ENCODE measurements at regions not wholly inside any gene's neighbourhood (a gene's known extent, or its start where the extent isn't known, plus 50 kb on each side); places are given as distances from the start of the nearest gene placed in this dataset.

DNA sequence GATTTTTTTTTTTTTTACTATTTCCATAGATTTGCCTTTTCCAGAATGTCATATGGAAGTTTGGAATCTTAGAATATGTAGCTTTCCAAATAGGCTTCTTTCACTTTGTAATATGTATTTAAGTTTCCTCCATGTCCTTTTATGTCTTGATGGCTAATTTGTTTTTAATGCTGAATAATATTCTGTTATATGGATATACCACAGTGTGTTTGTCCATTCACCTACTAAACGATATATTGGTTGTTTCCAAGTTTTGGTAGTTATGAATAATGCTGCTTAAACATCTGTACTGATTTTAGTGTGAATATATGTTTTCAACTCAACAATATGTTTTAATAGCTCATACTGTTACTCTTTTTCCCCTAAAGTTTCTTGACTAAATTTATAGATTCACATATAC is 669.8 kb upstream of the PCDH15 start:
- H3K9me3 ChIP-seq (ENCODE audit: control insufficient read depth in 2 of 2, low read length in 2 of 2) = no peaks in the 10 kb centered on the region
- no peak overlapping the region for H3K9ac ChIP-seq (ENCODE audit: low read length in 2 of 2)

GRCh38 chr10:55466806-55467504 is 665.9 kb upstream of the PCDH15 start:
- H3K9ac ChIP-seq (ENCODE audit: low read length in 2 of 2) = no peak overlapping the region
- no peaks in the 10 kb centered on the region for H3K27me3 ChIP-seq (ENCODE audit: control insufficient read depth in 1 of 2, insufficient read depth in 2 of 2, low read length in 2 of 2)
- no peaks in the 10 kb centered on the region for H3K4me1 ChIP-seq (ENCODE audit: control insufficient read depth, insufficient read depth, low read length)
- no peak overlapping the region for H3K4me3 ChIP-seq (ENCODE audit: low read length in 2 of 2)
- H3K36me3 ChIP-seq (ENCODE audit: control insufficient read depth in 2 of 2, insufficient read depth in 2 of 2, low read length in 2 of 2) = no peaks in the 10 kb centered on the region
- H3K9me3 ChIP-seq (ENCODE audit: control insufficient read depth in 2 of 2, low read length in 2 of 2) = no peaks in the 10 kb centered on the region
- H3K27ac ChIP-seq (ENCODE audit: low read length) = no peak overlapping the region

More for the DNA sequence above, 669.8 kb upstream of the PCDH15 start:
- H3K36me3 ChIP-seq (ENCODE audit: control insufficient read depth in 2 of 2, insufficient read depth in 2 of 2, low read length in 2 of 2) = no peaks in the 10 kb centered on the region
- H3K27ac ChIP-seq (ENCODE audit: low read length) = no peak overlapping the region
- H3K27me3 ChIP-seq (ENCODE audit: control insufficient read depth in 1 of 2, insufficient read depth in 2 of 2, low read length in 2 of 2) = no peaks in the 10 kb centered on the region
- no peak overlapping the region for H3K4me3 ChIP-seq (ENCODE audit: low read length in 2 of 2)
- H3K4me1 ChIP-seq (ENCODE audit: control insufficient read depth, insufficient read depth, low read length) = no peaks in the 10 kb centered on the region

DNA sequence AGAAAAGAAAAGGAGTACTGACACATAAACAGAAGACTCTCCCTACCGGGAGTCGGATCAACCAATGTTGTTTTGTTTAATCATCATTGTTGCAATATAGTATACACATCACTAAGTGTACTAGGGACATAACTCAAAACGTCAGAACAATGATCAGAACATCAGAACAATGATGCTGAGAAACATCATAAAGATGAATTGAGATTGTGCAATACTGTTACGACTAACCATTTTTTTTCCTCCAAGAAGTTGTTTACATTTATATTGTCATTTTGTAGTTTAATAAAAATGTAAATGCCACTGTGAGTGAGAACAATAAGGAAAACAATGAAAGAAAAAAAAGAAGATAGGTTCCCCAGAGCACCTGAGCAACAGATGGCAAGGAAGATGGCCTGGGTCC is 663.1 kb upstream of the PCDH15 start:
- Histone ChIP-seq H3K4me1 (ENCODE audit: control insufficient read depth, insufficient read depth, low read length) (no peaks in the 10 kb centered on the region), H3K9ac (ENCODE audit: low read length in 2 of 2) (no peak overlapping the region), H3K36me3 (ENCODE audit: control insufficient read depth in 2 of 2, insufficient read depth in 2 of 2, low read length in 2 of 2) (no peaks in the 10 kb centered on the region), H3K9me3 (ENCODE audit: control insufficient read depth in 2 of 2, low read length in 2 of 2) (no peaks in the 10 kb centered on the region), H3K4me3 (ENCODE audit: low read length in 2 of 2) (no peak overlapping the region), H3K27ac (ENCODE audit: low read length) (no peak overlapping the region), H3K27me3 (ENCODE audit: control insufficient read depth in 1 of 2, insufficient read depth in 2 of 2, low read length in 2 of 2) (no peaks in the 10 kb centered on the region)

DNA sequence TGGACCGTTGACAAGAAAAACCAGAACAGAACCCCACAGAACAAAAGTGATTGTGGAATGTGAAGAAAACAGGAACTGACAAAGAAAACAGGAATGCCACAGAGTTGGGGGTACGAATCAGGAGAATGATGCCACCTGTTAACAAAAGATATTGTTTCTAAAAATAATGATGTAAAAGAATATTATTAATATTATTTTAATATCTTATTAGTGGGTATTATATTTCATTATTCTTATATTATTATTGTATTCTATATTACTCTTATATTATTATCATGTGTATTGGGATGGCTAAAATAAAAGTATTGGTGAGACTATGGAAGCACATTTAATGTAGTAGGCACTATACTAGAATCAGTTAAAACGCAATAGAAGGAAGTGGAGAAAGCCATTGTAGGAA is 659.0 kb upstream of the PCDH15 start:
- no peak overlapping the region for H3K4me3 ChIP-seq (ENCODE audit: low read length in 2 of 2)
- no peak overlapping the region for H3K27ac ChIP-seq (ENCODE audit: low read length)
- no peak overlapping the region for H3K9ac ChIP-seq (ENCODE audit: low read length in 2 of 2)
- H3K9me3 ChIP-seq (ENCODE audit: control insufficient read depth in 2 of 2, low read length in 2 of 2) = no peaks in the 10 kb centered on the region
- no peaks in the 10 kb centered on the region for H3K27me3 ChIP-seq (ENCODE audit: control insufficient read depth in 1 of 2, insufficient read depth in 2 of 2, low read length in 2 of 2)
- no peaks in the 10 kb centered on the region for H3K4me1 ChIP-seq (ENCODE audit: control insufficient read depth, insufficient read depth, low read length)
- H3K36me3 ChIP-seq (ENCODE audit: control insufficient read depth in 2 of 2, insufficient read depth in 2 of 2, low read length in 2 of 2) = no peaks in the 10 kb centered on the region

GRCh38 chr10:55449981-55450380 is 649.0 kb upstream of the PCDH15 start:
- no peaks in the 10 kb centered on the region for H3K27me3 ChIP-seq (ENCODE audit: control insufficient read depth in 1 of 2, insufficient read depth in 2 of 2, low read length in 2 of 2)
- H3K27ac ChIP-seq (ENCODE audit: low read length) = no peak overlapping the region
- no peaks in the 10 kb centered on the region for H3K36me3 ChIP-seq (ENCODE audit: control insufficient read depth in 2 of 2, insufficient read depth in 2 of 2, low read length in 2 of 2)
- H3K4me1 ChIP-seq (ENCODE audit: control insufficient read depth, insufficient read depth, low read length) = no peaks in the 10 kb centered on the region
- no peak overlapping the region for H3K4me3 ChIP-seq (ENCODE audit: low read length in 2 of 2)
- H3K9me3 ChIP-seq (ENCODE audit: control insufficient read depth in 2 of 2, low read length in 2 of 2) = no peaks in the 10 kb centered on the region
- no peak overlapping the region for H3K9ac ChIP-seq (ENCODE audit: low read length in 2 of 2)

DNA sequence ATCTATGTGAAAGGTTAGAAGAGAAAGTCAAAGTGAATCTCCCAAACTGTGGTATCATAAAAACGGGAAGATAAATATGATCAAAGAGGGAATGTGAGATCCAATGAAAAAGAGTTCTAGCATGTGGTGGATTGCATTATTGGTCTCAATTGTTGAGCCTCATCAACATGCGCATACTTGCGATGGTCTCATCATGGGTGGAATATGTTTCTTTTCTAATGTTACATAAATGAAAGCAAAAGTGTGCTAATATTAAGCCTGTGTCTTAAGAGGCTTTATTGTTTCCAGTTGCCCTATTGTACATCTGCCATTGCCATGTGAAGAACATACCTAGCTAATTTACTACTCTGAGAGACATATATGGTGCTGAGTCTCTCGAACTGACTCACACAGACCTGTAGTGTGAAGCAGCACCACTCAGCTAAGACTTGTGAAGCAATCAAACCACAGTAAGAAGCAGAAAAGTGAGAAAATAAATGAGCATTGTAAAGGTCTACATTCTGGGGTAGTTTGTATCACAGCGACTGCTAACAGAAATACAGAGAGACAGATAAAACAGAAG is 645.5 kb upstream of the PCDH15 start:
- no peak overlapping the region for H3K27ac ChIP-seq (ENCODE audit: low read length)
- H3K36me3 ChIP-seq (ENCODE audit: control insufficient read depth in 2 of 2, insufficient read depth in 2 of 2, low read length in 2 of 2) = no peaks in the 10 kb centered on the region
- no peaks in the 10 kb centered on the region for H3K27me3 ChIP-seq (ENCODE audit: control insufficient read depth in 1 of 2, insufficient read depth in 2 of 2, low read length in 2 of 2)
- H3K4me3 ChIP-seq (ENCODE audit: low read length in 2 of 2) = no peak overlapping the region
- H3K4me1 ChIP-seq (ENCODE audit: control insufficient read depth, insufficient read depth, low read length) = no peaks in the 10 kb centered on the region
- no peaks in the 10 kb centered on the region for H3K9me3 ChIP-seq (ENCODE audit: control insufficient read depth in 2 of 2, low read length in 2 of 2)
- H3K9ac ChIP-seq (ENCODE audit: low read length in 2 of 2) = no peak overlapping the region

DNA sequence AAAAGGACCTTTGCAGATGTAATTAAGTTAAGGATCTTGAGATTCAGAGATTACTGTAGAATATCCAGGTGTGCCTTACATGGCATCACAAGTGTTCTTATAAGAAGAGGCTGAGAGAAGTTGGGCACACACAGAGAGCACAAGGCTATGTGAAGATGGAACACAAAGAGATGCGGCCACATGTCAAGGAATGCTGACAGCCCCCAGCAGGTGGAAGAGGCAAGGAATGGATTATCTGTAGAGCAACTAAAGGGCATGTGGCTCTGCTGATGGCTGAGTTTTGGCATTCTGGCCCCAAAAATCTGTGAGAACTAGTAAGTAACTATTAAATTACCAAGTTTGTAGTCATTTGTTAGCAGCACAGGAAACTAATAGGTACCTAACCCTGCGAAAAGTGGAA is 640.7 kb upstream of the PCDH15 start:
- Histone ChIP-seq H3K36me3 (ENCODE audit: control insufficient read depth in 2 of 2, insufficient read depth in 2 of 2, low read length in 2 of 2) (no peaks in the 10 kb centered on the region), H3K27me3 (ENCODE audit: control insufficient read depth in 1 of 2, insufficient read depth in 2 of 2, low read length in 2 of 2) (no peaks in the 10 kb centered on the region), H3K9me3 (ENCODE audit: control insufficient read depth in 2 of 2, low read length in 2 of 2) (no peaks in the 10 kb centered on the region), H3K27ac (ENCODE audit: low read length) (no peak overlapping the region), H3K4me3 (ENCODE audit: low read length in 2 of 2) (no peak overlapping the region), H3K4me1 (ENCODE audit: control insufficient read depth, insufficient read depth, low read length) (no peaks in the 10 kb centered on the region), H3K9ac (ENCODE audit: low read length in 2 of 2) (no peak overlapping the region)

DNA sequence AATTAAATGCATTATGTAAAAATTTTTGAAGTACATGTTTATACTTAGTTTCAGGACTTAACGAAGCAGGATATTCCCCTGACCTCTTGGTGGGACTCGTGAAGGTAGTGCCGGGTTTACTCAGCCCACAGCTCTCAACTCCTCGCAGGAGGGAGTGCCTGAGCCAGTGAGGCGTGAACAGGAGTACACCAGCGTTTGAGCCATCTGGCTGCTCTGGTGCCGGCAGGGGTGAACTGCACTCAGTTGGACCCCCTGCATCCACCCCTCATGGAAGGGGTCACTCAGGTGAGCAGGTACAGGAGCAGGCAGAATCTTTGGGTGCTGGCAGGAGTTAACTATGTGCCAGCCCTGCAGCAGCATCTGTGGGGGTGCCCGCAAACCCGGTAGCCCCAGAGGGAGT is 625.1 kb upstream of the PCDH15 start:
- Histone ChIP-seq H3K27me3 (ENCODE audit: control insufficient read depth in 1 of 2, insufficient read depth in 2 of 2, low read length in 2 of 2) (no peaks in the 10 kb centered on the region), H3K4me1 (ENCODE audit: control insufficient read depth, insufficient read depth, low read length) (no peaks in the 10 kb centered on the region), H3K36me3 (ENCODE audit: control insufficient read depth in 2 of 2, insufficient read depth in 2 of 2, low read length in 2 of 2) (no peaks in the 10 kb centered on the region), H3K27ac (ENCODE audit: low read length) (no peak overlapping the region), H3K9ac (ENCODE audit: low read length in 2 of 2) (no peak overlapping the region), H3K4me3 (ENCODE audit: low read length in 2 of 2) (no peak overlapping the region), H3K9me3 (ENCODE audit: control insufficient read depth in 2 of 2, low read length in 2 of 2) (no peaks in the 10 kb centered on the region)

DNA sequence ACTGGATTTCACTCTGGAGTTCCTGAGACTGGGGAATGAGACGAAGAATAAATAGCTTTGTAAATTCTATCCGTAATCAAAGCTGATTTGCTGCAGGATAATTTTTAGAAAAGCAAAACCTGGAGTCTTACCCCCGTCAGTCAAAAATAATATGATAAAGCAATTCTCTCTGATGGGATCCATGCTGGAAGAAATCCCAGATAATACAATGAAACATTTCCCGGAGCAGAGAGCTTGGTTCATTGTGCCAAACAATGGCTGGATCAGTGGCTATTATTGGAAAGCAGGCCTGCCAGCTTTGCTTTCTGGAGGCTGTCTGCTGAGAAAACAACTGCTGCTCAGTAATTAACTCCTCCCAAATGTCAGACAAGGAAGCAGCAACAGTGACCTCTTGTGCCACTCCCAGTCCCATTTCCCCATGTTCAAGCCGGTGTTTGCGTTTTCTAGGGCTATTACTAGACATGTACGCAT is 609.4 kb upstream of the PCDH15 start:
- no peak overlapping the region for H3K27ac ChIP-seq (ENCODE audit: low read length)
- H3K27me3 ChIP-seq (ENCODE audit: control insufficient read depth in 1 of 2, insufficient read depth in 2 of 2, low read length in 2 of 2) = no peaks in the 10 kb centered on the region
- H3K4me3 ChIP-seq (ENCODE audit: low read length in 2 of 2) = peak overlapping the region in 1 of 2 donors; percentile 0
- no peaks in the 10 kb centered on the region for H3K4me1 ChIP-seq (ENCODE audit: control insufficient read depth, insufficient read depth, low read length)
- H3K9ac ChIP-seq (ENCODE audit: low read length in 2 of 2) = no peak overlapping the region
- no peaks in the 10 kb centered on the region for H3K9me3 ChIP-seq (ENCODE audit: control insufficient read depth in 2 of 2, low read length in 2 of 2)
- no peaks in the 10 kb centered on the region for H3K36me3 ChIP-seq (ENCODE audit: control insufficient read depth in 2 of 2, insufficient read depth in 2 of 2, low read length in 2 of 2)

DNA sequence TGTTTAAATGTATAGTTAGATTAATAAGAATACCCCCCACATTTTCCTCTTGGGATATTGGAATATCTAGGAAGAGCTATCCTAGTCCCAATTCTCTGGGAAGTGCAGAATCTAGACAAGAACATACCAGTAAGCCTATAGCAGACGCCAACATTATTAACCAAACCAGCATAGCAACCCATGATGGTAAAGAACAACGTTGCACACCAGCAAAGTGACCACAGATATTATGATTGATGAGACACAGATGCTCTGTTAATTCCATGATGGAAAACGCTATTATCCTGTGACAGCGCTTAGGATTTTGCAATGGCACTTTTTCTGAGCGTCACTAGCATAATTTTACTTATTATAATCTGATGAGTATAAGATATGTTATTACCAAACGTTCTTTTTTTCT is 603.1 kb upstream of the PCDH15 start:
- H3K9ac ChIP-seq (ENCODE audit: low read length in 2 of 2) = no peak overlapping the region
- H3K4me3 ChIP-seq (ENCODE audit: low read length in 2 of 2) = no peak overlapping the region
- H3K27me3 ChIP-seq (ENCODE audit: control insufficient read depth in 1 of 2, insufficient read depth in 2 of 2, low read length in 2 of 2) = no peaks in the 10 kb centered on the region
- no peak overlapping the region for H3K27ac ChIP-seq (ENCODE audit: low read length)
- no peaks in the 10 kb centered on the region for H3K4me1 ChIP-seq (ENCODE audit: control insufficient read depth, insufficient read depth, low read length)
- no peaks in the 10 kb centered on the region for H3K36me3 ChIP-seq (ENCODE audit: control insufficient read depth in 2 of 2, insufficient read depth in 2 of 2, low read length in 2 of 2)
- H3K9me3 ChIP-seq (ENCODE audit: control insufficient read depth in 2 of 2, low read length in 2 of 2) = no peaks in the 10 kb centered on the region

- H3K4me1 ChIP-seq (ENCODE audit: control insufficient read depth, insufficient read depth, low read length) = no peaks in the 10 kb centered on the region
- H3K36me3 ChIP-seq (ENCODE audit: control insufficient read depth in 2 of 2, insufficient read depth in 2 of 2, low read length in 2 of 2) = no peaks in the 10 kb centered on the region
- no peak overlapping the region for H3K27ac ChIP-seq (ENCODE audit: low read length)
- H3K4me3 ChIP-seq (ENCODE audit: low read length in 2 of 2) = no peak overlapping the region
- H3K9ac ChIP-seq (ENCODE audit: low read length in 2 of 2) = no peak overlapping the region
- H3K9me3 ChIP-seq (ENCODE audit: control insufficient read depth in 2 of 2, low read length in 2 of 2) = no peaks in the 10 kb centered on the region
- H3K27me3 ChIP-seq (ENCODE audit: control insufficient read depth in 1 of 2, insufficient read depth in 2 of 2, low read length in 2 of 2) = no peaks in the 10 kb centered on the region
These were observed 599.2 kb upstream of the PCDH15 start for GRCh38 chr10:55400075-55400849.
